ENCODE measurements at regions not wholly inside any gene's neighbourhood (a gene's known extent, or its start where the extent isn't known, plus 50 kb on each side); places are given as distances from the start of the nearest gene placed in this dataset.

GRCh38 chr7:132733860-132734259 is 157.6 kb upstream of the PLXNA4 start:
- no peak overlapping the region for H3K9ac ChIP-seq (ENCODE audit: low read length)
- H3K27ac ChIP-seq (ENCODE audit: low read length): no peak overlapping the region
- H2AFZ ChIP-seq (ENCODE audit: low read depth, low read length): no peak overlapping the region
- no peaks in the 10 kb centered on the region for H3K9me3 ChIP-seq (ENCODE audit: low read length)
- no peak for TF ChIP-seq EZH2 (IDR thresholded peaks at IDR 0.05; ENCODE audit: borderline replicate concordance, insufficient read depth, low read length, poor library complexity, severe bottlenecking)
- TF ChIP-seq RAD21 (conservative IDR thresholded peaks at IDR 0.05): no peak
- no peak for TF ChIP-seq POLR2AphosphoS5 (IDR thresholded peaks at IDR 0.05)
- TF ChIP-seq TAF1 (IDR thresholded peaks at IDR 0.05; ENCODE audit: low read depth): no peak
- TF ChIP-seq SMC3 (conservative IDR thresholded peaks at IDR 0.05; ENCODE audit: poor library complexity): no peak
- TF ChIP-seq EP300 (conservative IDR thresholded peaks at IDR 0.05; ENCODE audit: poor library complexity, severe bottlenecking): no peak
- TF ChIP-seq MXI1 (conservative IDR thresholded peaks at IDR 0.05; ENCODE audit: poor library complexity, severe bottlenecking): no peak
- TF ChIP-seq, protein P1, sequence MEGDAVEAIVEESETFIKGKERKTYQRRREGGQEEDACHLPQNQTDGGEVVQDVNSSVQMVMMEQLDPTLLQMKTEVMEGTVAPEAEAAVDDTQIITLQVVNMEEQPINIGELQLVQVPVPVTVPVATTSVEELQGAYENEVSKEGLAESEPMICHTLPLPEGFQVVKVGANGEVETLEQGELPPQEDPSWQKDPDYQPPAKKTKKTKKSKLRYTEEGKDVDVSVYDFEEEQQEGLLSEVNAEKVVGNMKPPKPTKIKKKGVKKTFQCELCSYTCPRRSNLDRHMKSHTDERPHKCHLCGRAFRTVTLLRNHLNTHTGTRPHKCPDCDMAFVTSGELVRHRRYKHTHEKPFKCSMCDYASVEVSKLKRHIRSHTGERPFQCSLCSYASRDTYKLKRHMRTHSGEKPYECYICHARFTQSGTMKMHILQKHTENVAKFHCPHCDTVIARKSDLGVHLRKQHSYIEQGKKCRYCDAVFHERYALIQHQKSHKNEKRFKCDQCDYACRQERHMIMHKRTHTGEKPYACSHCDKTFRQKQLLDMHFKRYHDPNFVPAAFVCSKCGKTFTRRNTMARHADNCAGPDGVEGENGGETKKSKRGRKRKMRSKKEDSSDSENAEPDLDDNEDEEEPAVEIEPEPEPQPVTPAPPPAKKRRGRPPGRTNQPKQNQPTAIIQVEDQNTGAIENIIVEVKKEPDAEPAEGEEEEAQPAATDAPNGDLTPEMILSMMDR (IDR thresholded peaks at IDR 0.05; ENCODE audit: poor library complexity, severe bottlenecking): no peak
- TF ChIP-seq, protein P2, sequence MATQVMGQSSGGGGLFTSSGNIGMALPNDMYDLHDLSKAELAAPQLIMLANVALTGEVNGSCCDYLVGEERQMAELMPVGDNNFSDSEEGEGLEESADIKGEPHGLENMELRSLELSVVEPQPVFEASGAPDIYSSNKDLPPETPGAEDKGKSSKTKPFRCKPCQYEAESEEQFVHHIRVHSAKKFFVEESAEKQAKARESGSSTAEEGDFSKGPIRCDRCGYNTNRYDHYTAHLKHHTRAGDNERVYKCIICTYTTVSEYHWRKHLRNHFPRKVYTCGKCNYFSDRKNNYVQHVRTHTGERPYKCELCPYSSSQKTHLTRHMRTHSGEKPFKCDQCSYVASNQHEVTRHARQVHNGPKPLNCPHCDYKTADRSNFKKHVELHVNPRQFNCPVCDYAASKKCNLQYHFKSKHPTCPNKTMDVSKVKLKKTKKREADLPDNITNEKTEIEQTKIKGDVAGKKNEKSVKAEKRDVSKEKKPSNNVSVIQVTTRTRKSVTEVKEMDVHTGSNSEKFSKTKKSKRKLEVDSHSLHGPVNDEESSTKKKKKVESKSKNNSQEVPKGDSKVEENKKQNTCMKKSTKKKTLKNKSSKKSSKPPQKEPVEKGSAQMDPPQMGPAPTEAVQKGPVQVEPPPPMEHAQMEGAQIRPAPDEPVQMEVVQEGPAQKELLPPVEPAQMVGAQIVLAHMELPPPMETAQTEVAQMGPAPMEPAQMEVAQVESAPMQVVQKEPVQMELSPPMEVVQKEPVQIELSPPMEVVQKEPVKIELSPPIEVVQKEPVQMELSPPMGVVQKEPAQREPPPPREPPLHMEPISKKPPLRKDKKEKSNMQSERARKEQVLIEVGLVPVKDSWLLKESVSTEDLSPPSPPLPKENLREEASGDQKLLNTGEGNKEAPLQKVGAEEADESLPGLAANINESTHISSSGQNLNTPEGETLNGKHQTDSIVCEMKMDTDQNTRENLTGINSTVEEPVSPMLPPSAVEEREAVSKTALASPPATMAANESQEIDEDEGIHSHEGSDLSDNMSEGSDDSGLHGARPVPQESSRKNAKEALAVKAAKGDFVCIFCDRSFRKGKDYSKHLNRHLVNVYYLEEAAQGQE (IDR thresholded peaks at IDR 0.05; ENCODE audit: borderline replicate concordance): no peak
- no peaks in the 10 kb centered on the region for H3K79me2 ChIP-seq (replicated peaks; ENCODE audit: insufficient read depth, low read length)
- H3K4me3 ChIP-seq (ENCODE audit: low read length): no peak overlapping the region
- H3K27me3 ChIP-seq (ENCODE audit: insufficient read depth, low read depth, low read length): no peaks in the 10 kb centered on the region
- H4K20me1 ChIP-seq (ENCODE audit: insufficient read depth): no peaks in the 10 kb centered on the region
- no peaks in the 10 kb centered on the region for H3K36me3 ChIP-seq (ENCODE audit: insufficient read depth, low read length)
- no peak overlapping the region for H3K4me2 ChIP-seq (ENCODE audit: low read length)
- no peaks in the 10 kb centered on the region for H3F3A ChIP-seq (ENCODE audit: insufficient read depth, low read length, poor library complexity, severe bottlenecking)
- H3K9me2 ChIP-seq (ENCODE audit: insufficient read depth, low read length): no peaks in the 10 kb centered on the region

GRCh38 chr7:132732321-132732865 is 156.1 kb upstream of the PLXNA4 start:
- TF ChIP-seq TAF1 (IDR thresholded peaks at IDR 0.05; ENCODE audit: low read depth): no peak
- TF ChIP-seq POLR2AphosphoS5 (IDR thresholded peaks at IDR 0.05): no peak
- TF ChIP-seq SMC3 (conservative IDR thresholded peaks at IDR 0.05; ENCODE audit: poor library complexity): no peak
- TF ChIP-seq, protein P1 (IDR thresholded peaks at IDR 0.05; ENCODE audit: poor library complexity, severe bottlenecking): no peak
- TF ChIP-seq EP300 (conservative IDR thresholded peaks at IDR 0.05; ENCODE audit: poor library complexity, severe bottlenecking): no peak
- no peak for TF ChIP-seq MXI1 (conservative IDR thresholded peaks at IDR 0.05; ENCODE audit: poor library complexity, severe bottlenecking)
- no peaks in the 10 kb centered on the region for H3K9me2 ChIP-seq (ENCODE audit: insufficient read depth, low read length)
- H3F3A ChIP-seq (ENCODE audit: insufficient read depth, low read length, poor library complexity, severe bottlenecking): no peaks in the 10 kb centered on the region
- no peak overlapping the region for H2AFZ ChIP-seq (ENCODE audit: low read depth, low read length)
- H3K79me2 ChIP-seq (replicated peaks; ENCODE audit: insufficient read depth, low read length): no peaks in the 10 kb centered on the region
- no peaks in the 10 kb centered on the region for H3K9me3 ChIP-seq (ENCODE audit: low read length)
- no peaks in the 10 kb centered on the region for H3K27me3 ChIP-seq (ENCODE audit: insufficient read depth, low read depth, low read length)
- H3K27ac ChIP-seq (ENCODE audit: low read length): no peak overlapping the region
- no peak overlapping the region for H3K4me2 ChIP-seq (ENCODE audit: low read length)
- H3K9ac ChIP-seq (ENCODE audit: low read length): no peak overlapping the region
- no peak overlapping the region for H3K4me3 ChIP-seq (ENCODE audit: low read length)
- H3K36me3 ChIP-seq (ENCODE audit: insufficient read depth, low read length): no peaks in the 10 kb centered on the region
- H4K20me1 ChIP-seq (ENCODE audit: insufficient read depth): no peaks in the 10 kb centered on the region

All from neural cell (in vitro differentiated cells).